ENCODE measurements at regions not wholly inside any gene's neighbourhood (a gene's known extent, or its start where the extent isn't known, plus 50 kb on each side); places are given as distances from the start of the nearest gene placed in this dataset.

GRCh38 chr6:166008441-166009369 lies 158.9 kb downstream of the TBXT start:
- no peak for TF ChIP-seq CTCF (IDR thresholded peaks at IDR 0.05; ENCODE audit: low read length, missing control alignments)
- DNase-seq (ENCODE audit: low read depth) = peak; percentile 85
- H3K4me3 ChIP-seq (replicated peaks; ENCODE audit: low read depth, low read length) = peak overlapping the region; percentile 58

- TF ChIP-seq CTCF (IDR thresholded peaks at IDR 0.05; ENCODE audit: low read length, missing control alignments) = no peak
- DNase-seq (ENCODE audit: low read depth) = peak; percentile 82
- no peak overlapping the region for H3K4me3 ChIP-seq (replicated peaks; ENCODE audit: low read depth, low read length)
These were observed 160.0 kb downstream of the TBXT start for GRCh38 chr6:166007349-166008263.

- peak overlapping the region; percentile 51 for H3K4me3 ChIP-seq (replicated peaks; ENCODE audit: low read depth, low read length)
- DNase-seq (ENCODE audit: low read depth) = no peak
- TF ChIP-seq CTCF (IDR thresholded peaks at IDR 0.05; ENCODE audit: low read length, missing control alignments) = no peak
These were observed 160.8 kb downstream of the TBXT start for GRCh38 chr6:166006900-166007301.

- peak; percentile 91 for DNase-seq (ENCODE audit: low read depth)
- peak overlapping the region; percentile 51 for H3K4me3 ChIP-seq (replicated peaks; ENCODE audit: low read depth, low read length)
- TF ChIP-seq CTCF (IDR thresholded peaks at IDR 0.05; ENCODE audit: low read length, missing control alignments) = no peak
These were observed 161.4 kb downstream of the TBXT start for GRCh38 chr6:166005944-166006899.

- H3K4me3 ChIP-seq (replicated peaks; ENCODE audit: low read depth, low read length) = peak overlapping the region; percentile 37
- TF ChIP-seq CTCF (IDR thresholded peaks at IDR 0.05; ENCODE audit: low read length, missing control alignments) = no peak
- DNase-seq (ENCODE audit: low read depth) = peak; percentile 74
These were observed 162.2 kb downstream of the TBXT start for GRCh38 chr6:166005401-166005943.

GRCh38 chr6:166004876-166005275 lies 162.8 kb downstream of the TBXT start:
- TF ChIP-seq CTCF (IDR thresholded peaks at IDR 0.05; ENCODE audit: low read length, missing control alignments) = no peak
- no peak overlapping the region for H3K4me3 ChIP-seq (replicated peaks; ENCODE audit: low read depth, low read length)

More at GRCh38 chr6:166004876-166005275, 162.8 kb downstream of the TBXT start:
- no peak for DNase-seq (ENCODE audit: low read depth)
